GM19239 (cell line): ENCODE measurements at regions not wholly inside any gene's neighbourhood (a gene's known extent, or its start where the extent isn't known, plus 50 kb on each side); places are given as distances from the start of the nearest gene placed in this dataset.
"Not testable (repeated sequence)": the region's sequence is repeated elsewhere in the genome, so short reads cannot be mapped to it uniquely, and the experiment has no call there.

Experiments used
- DNase-seq: peaks from one replicate; pipeline ENCODE4 v3.0.0; 2011; ENCODE audit warnings: low spot score; ENCODE audit not compliant: insufficient read length
- FAIRE-seq: peaks from 2 replicates; lab custom pipeline; 2011; peaks lifted over from hg19 to GRCh38; lab: Jason Lieb, UNC

- FAIRE-seq (peak; percentile 94), DNase-seq (no peak)
Measured at GRCh38 chr3:59381282-59381681, 331.5 kb upstream of the CFAP20DC start.

GRCh38 chr3:59380146-59380545 lies 330.3 kb upstream of the CFAP20DC start:
- no peak for DNase-seq
- no peak for FAIRE-seq

- FAIRE-seq: peak; percentile 99
- DNase-seq: peak; percentile 53
Measured at GRCh38 chr3:59374818-59375211, 325.0 kb upstream of the CFAP20DC start.

GRCh38 chr3:59374091-59374817 lies 324.4 kb upstream of the CFAP20DC start:
- FAIRE-seq (no peak), DNase-seq (no peak)

- FAIRE-seq (no peak), DNase-seq (no peak)
Measured at GRCh38 chr3:59372346-59372745, 322.5 kb upstream of the CFAP20DC start.

GRCh38 chr3:59368900-59369675 lies 319.3 kb upstream of the CFAP20DC start:
- DNase-seq: no peak
- FAIRE-seq: no peak

GRCh38 chr3:59367150-59367549 lies 317.3 kb upstream of the CFAP20DC start:
- DNase-seq (no peak), FAIRE-seq (peak; percentile 55)

- FAIRE-seq: no peak
Measured at GRCh38 chr3:59366218-59366617, 316.4 kb upstream of the CFAP20DC start.

GRCh38 chr3:59364496-59364895 lies 314.7 kb upstream of the CFAP20DC start:
- FAIRE-seq: peak; percentile 56
- DNase-seq: no peak

More at GRCh38 chr3:59366218-59366617, 316.4 kb upstream of the CFAP20DC start:
- no peak for DNase-seq

- not testable (repeated sequence) for FAIRE-seq, DNase-seq
Measured at GRCh38 chr3:59360312-59360711, 310.5 kb upstream of the CFAP20DC start.

GRCh38 chr3:59341459-59341858 lies 291.6 kb upstream of the CFAP20DC start:
- FAIRE-seq (no peak), DNase-seq (no peak)

- FAIRE-seq: no peak
- DNase-seq: no peak
Measured at GRCh38 chr3:59339818-59340217, 290.0 kb upstream of the CFAP20DC start.

- FAIRE-seq (no peak), DNase-seq (no peak)
Measured at GRCh38 chr3:59338934-59339333, 289.1 kb upstream of the CFAP20DC start.

GRCh38 chr3:59335338-59335737 lies 285.5 kb upstream of the CFAP20DC start:
- DNase-seq (no peak), FAIRE-seq (no peak)

- DNase-seq (no peak), FAIRE-seq (no peak)
Measured at GRCh38 chr3:59334585-59334984, 284.8 kb upstream of the CFAP20DC start.

GRCh38 chr3:59327376-59327808 lies 277.6 kb upstream of the CFAP20DC start:
- FAIRE-seq: no peak
- DNase-seq: no peak

- FAIRE-seq (no peak), DNase-seq (no peak)
Measured at GRCh38 chr3:59326246-59327024, 276.6 kb upstream of the CFAP20DC start.

- DNase-seq (no peak), FAIRE-seq (no peak)
Measured at GRCh38 chr3:59321881-59322540, 272.2 kb upstream of the CFAP20DC start.

GRCh38 chr3:59320080-59320479 lies 270.3 kb upstream of the CFAP20DC start:
- DNase-seq (no peak), FAIRE-seq (no peak)

- no peak for FAIRE-seq
- DNase-seq: no peak
Measured at GRCh38 chr3:59319442-59319841, 269.6 kb upstream of the CFAP20DC start.
